ENCODE measurements at regions not wholly inside any gene's neighbourhood (a gene's known extent, or its start where the extent isn't known, plus 50 kb on each side); places are given as distances from the start of the nearest gene placed in this dataset.

DNA sequence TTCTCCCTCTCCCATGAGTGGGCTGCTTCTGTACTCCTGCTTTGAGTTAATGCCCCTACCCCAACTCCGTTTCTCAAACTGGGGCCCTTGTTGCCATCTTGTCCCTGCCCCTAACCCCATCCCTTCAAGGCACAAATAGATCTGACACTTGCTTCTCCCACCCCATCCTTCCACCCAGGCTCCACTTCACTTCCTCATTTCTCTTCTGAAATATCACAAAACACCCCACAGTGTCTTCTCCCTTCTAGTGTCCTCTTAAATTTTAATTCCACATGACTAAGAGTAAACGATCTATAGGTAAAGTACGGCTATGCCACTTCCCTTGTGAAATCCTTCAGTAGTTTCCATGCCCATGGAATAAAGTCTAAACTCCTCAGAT lies 571.6 kb upstream of the NOX3 start:
- DNase-seq (ENCODE audit: low read depth, low spot score), result no peak
- no peak overlapping the region for H3K4me3 ChIP-seq (ENCODE audit: low read length)

DNA sequence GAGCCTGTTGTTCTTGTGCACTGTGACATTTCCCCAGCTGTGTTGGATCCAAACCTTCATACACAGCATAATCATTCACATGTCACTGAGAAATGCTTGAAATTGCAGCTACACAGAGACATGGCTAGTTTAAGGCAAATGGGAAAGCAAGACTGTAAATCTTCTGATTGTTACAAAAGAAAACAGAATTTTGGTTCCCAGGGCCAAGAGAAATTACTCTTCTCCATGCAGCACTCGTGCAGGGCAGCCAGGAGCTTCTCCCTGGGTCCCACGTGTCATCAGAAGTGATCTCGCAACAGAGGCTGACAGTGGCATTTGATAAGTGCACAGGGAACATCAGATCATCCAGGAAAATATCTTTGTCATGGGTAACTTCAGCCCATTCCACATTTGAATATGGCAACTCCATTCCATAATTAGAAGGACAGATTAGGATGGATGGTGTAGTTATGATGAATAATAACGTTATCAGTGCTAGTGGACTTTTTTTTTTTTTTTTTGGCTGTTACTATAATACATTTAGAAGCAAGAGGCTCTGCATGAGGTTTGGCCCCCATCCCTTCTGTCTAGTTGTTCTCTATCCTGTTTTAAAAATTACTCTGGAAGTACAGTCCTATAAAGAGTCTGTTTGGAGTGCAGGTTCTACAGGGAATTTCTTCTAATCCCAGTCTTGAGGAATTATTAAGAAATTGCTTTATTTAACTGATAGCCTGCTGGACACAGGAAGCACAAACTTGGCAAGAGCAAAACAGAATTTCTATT lies 571.0 kb upstream of the NOX3 start:
- DNase-seq (ENCODE audit: low read depth, low spot score), result no peak
- no peak overlapping the region for H3K4me3 ChIP-seq (ENCODE audit: low read length)

DNA sequence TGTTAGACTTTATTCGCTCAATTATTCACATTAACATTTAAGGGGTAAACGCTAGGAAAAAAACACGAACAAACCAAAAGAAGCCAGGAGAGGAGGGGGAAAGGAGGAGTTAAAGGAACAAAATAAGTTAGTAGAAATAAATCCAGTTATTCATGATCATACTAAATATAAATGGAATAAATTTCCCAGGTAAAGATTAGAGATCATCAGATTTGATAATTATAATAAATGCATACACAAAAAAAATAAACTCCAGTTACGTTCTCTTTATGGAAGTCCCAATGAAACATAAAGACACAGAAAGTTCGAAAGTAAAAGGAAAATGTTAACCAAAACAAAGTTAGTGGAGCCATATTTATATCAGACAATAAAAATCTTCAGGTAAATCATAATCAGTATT lies 568.7 kb upstream of the NOX3 start:
- H3K4me3 ChIP-seq (ENCODE audit: low read length), result no peak overlapping the region
- no peak for DNase-seq (ENCODE audit: low read depth, low spot score)

DNA sequence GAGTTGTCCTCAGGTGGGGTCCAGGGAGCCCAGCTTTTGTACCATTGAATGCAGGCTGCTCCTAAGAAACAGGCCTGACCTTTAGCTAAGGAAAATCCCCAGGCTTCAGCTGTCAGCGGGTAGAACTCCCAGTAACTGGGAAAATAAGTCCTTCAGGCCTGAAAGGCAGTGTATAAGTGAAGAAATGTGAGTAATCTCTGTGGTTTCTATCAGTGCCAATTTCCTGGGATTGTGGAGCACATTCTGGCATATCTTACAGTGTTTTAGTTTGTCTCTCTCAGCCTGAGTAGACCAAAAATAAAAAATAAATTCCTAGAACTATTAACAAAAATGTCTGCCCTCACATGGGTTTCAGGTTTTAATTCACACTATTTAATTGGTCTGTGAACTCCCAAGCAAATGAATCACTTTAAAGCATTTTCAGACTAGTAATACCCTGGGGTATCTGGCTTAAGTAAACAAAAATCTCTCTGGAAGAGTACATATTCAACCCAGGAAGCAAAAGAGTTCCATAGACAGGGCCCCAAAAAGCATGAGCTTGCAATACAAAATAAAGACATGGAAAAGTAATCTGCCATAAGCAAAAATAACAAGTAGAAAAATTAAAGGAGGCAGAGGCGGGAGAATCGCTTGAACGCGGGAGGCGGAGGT lies 566.2 kb upstream of the NOX3 start:
- no peak overlapping the region for H3K4me3 ChIP-seq (ENCODE audit: low read length)
- no peak for DNase-seq (ENCODE audit: low read depth, low spot score)

DNA sequence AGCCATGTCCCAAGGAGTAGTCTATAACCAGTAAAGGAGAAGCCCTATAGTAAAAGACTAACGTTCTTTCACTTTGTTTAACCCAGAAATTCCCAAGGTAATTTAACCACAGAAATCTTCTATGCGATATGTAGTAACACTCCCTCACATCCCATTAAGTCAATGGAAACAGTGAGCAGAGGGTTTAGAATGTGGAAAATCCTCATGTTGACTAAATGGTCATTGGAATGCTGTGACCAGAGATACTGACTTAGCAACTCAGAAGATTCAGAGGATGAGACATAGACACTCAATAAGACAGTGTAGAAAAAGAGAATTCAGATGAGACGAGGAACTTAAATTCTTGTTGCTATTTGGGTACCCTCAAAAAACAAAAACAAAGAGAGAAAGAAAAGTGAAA lies 562.2 kb upstream of the NOX3 start:
- DNase-seq (ENCODE audit: low read depth, low spot score), result no peak
- no peak overlapping the region for H3K4me3 ChIP-seq (ENCODE audit: low read length)

DNA sequence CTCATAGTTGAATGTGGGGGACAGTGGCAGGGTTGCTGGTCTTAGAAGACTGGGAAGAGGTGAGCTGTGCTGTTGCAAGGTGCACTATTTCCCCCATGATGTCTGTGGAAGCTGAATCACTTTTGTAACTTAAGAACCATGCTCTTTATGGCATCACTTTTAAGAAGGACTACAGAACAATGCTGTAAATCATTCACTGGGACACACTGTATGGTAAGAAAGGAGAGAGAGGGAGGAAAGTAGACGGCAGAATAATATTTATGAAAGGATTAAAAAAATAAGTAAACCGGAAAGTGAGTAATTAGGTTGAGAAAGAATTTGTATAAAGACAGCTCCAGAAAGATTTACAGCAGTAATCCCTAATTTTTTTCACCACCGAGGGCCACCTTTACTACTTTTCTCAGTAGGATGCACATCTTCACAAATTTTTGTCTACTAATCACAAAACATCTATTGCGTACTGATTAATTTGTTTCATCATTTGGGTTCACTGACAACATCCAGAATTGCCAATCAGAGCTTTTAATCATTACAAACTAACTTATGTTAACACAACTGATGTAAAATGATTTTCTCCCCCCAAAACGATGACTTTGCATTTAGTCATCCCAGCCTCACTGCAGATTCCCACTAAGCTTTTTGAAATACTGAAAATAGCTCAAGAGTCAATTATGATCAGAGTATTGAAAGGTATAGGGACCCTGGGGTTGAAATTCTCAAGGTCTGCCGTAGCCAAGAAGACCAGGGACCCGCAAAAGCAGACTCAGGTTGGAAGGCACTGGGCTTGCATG lies 560.7 kb upstream of the NOX3 start:
- DNase-seq (ENCODE audit: low read depth, low spot score), result no peak

DNA sequence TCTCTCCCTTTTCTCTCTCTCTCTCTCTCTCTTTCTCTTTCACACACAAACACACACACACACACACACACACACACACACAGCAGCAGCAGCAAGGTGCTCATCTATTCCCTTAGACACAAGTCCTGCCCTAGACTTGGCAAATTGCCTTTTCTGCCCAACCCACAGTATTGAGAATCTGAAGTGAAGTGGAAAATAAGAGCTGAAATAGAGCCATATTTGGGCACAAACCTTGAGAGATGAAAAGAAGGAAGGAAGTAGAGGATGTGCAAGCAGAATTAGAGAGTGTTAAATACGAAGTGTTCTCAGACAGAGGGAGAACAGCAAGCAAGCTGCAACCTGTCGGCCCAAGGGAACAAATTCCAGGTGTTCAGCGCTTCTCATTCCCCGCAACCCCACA lies 557.5 kb upstream of the NOX3 start:
- no peak overlapping the region for H3K4me3 ChIP-seq (ENCODE audit: low read length)
- DNase-seq (ENCODE audit: low read depth, low spot score), result no peak

More for the DNA sequence above, 560.7 kb upstream of the NOX3 start:
- H3K4me3 ChIP-seq (ENCODE audit: low read length), result no peak overlapping the region

DNA sequence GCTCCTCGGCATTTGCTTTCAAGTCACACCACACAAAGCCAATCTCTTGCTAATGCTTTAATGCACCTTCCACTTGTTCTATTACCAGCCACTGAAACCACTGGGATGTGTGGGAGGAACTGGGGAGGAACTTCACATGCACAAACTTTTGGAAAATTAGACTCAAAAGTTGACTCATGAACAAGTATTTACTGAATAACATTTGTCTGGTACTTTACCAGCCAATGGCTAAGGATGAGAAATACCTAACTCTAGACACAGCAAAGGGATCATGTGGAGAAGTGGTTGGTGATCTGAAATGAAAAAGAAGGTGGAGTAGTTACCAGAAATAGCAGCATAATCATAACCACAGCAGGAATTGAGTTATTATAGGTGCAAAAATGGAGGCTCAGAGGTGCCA lies 554.0 kb upstream of the NOX3 start:
- H3K4me3 ChIP-seq (ENCODE audit: low read length), result no peak overlapping the region
- no peak for DNase-seq (ENCODE audit: low read depth, low spot score)

DNA sequence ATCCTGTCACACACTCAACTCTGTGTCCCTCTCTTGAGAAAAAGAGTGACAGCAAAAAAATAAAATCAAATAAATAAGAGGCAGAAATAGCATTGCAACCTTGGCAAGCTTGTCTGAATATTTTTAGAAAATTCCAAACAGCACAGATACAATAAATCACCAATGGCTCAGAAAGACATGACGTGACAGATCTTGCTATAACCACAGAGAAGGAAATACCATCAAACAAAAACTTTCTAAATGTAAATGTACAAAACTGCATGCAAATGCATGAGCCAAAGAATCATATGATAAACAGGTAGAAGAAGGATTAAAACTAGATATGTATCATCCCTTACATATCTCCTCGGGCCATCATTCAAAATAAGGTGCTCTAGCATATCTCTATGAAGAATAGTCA lies 549.2 kb upstream of the NOX3 start:
- DNase-seq (ENCODE audit: low read depth, low spot score), result no peak
- H3K4me3 ChIP-seq (ENCODE audit: low read length), result no peak overlapping the region

DNA sequence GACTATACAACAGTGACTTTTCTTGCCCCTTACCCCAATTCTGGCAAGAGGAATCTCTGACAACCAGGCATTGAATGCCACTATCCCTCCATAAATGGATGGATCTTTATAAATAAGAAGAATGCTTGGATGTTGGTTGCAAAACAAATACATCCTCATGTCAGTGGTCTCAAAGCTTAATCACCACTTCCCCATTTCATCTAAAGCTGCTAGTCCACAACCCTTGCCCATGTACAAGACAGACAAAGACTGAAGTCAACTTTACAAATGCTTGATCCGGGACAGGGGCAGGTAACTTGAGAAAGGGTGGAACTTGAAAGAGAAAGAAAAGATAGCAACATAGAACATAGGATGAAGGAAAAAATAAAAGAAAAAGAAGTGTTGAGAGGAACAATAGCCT lies 540.5 kb upstream of the NOX3 start:
- DNase-seq (ENCODE audit: low read depth, low spot score), result no peak
- H3K4me3 ChIP-seq (ENCODE audit: low read length), result no peak overlapping the region

DNA sequence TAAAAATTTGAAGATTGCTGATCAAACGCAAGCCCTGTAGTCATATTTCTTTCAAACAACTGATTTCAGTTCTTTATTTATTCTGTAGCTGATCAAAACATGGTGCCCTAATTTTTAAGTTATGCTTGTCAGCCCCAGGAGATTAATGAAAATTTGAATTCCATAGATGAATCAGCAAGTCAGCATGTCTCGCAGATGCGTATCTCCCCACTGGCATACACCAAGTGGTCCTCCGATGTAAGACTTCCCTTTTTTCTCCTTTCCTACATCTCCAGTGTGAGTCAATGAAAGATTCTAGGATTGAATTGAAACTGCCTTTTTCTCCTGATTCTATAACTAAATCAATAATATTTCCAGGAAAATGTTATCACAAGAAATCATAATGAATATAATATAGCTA lies 539.6 kb upstream of the NOX3 start:
- no peak for DNase-seq (ENCODE audit: low read depth, low spot score)
- no peak overlapping the region for H3K4me3 ChIP-seq (ENCODE audit: low read length)

DNA sequence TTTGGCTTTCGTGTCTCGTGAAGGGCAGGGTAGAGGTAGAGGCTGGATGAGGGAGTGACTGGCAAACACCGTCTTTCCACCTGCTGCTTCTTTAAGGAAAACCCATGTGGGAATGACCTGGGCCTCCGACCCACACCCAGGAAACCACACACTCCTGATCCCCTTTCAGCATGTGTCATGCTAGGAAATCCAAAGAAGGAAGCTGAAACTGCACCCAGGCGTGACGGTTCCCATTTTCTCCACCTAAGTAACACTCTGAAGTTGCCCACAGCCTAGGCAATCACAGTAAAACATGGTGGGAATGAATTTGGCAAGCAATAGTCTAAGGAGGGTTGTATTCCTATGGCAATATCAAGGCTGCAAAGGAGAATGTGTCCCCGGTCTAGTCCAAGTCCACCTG lies 538.4 kb upstream of the NOX3 start:
- DNase-seq (ENCODE audit: low read depth, low spot score), result no peak
- H3K4me3 ChIP-seq (ENCODE audit: low read length), result no peak overlapping the region

DNA sequence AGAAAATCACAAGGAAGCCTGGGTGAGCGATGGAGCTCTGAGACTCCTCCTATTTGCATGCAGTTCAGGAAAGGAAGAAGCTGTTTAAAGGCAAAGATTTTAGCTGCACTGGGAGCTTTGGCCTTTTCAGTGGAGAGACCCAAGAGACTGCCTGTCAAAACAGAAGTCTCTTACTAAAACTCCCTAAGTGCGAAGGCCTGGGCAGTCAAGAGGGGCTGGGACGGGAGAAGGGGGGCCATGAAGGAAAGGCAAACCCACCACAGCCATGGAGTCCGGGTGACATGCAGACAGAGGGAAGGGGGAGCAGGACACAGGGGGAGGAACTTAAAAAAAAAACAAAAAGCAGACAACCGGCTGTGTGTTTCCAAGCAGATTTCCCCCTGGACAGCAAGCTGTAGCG lies 537.6 kb upstream of the NOX3 start:
- H3K4me3 ChIP-seq (ENCODE audit: low read length), result no peak overlapping the region
- no peak for DNase-seq (ENCODE audit: low read depth, low spot score)

DNA sequence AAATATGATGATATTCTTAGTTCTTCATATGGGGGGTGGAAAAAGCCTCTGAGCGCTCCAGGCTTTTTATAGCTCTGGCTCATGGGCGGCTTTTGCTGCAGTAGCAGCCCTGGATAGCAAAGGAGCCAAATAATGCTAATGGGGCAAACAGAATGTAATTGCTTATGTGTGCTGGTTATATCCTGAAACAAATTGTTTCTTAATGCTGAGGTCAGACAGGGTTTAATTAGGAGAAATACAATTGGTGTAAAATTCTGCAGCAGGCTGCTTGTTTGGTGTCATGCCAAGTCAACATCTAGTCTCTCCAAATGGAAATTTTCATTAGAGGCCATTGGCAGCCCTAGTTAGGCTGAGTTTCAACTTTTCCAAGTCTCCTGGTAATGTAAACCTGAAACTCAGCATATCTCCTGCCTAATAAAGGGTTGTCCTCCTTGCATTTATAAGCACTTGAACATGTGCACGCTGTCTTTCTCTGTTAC lies 530.1 kb upstream of the NOX3 start:
- no peak overlapping the region for H3K4me3 ChIP-seq (ENCODE audit: low read length)
- DNase-seq (ENCODE audit: low read depth, low spot score), result no peak

DNA sequence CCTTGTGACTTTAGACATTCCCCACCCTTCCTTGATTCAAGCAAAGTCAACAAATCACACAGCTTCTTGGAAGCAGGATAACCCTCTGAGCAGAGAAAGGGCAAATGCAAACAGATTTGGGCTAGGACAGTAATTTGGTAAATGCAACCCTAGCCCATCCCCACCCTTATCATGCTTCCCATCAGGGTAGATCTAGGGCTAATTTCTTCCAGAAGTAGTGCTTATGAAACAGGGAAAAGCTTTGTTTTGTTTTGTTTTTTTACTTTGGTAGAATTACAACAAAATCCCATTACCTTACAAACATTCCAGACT lies 525.1 kb upstream of the NOX3 start:
- H3K4me3 ChIP-seq (ENCODE audit: low read length), result no peak overlapping the region
- DNase-seq (ENCODE audit: low read depth, low spot score), result no peak

DNA sequence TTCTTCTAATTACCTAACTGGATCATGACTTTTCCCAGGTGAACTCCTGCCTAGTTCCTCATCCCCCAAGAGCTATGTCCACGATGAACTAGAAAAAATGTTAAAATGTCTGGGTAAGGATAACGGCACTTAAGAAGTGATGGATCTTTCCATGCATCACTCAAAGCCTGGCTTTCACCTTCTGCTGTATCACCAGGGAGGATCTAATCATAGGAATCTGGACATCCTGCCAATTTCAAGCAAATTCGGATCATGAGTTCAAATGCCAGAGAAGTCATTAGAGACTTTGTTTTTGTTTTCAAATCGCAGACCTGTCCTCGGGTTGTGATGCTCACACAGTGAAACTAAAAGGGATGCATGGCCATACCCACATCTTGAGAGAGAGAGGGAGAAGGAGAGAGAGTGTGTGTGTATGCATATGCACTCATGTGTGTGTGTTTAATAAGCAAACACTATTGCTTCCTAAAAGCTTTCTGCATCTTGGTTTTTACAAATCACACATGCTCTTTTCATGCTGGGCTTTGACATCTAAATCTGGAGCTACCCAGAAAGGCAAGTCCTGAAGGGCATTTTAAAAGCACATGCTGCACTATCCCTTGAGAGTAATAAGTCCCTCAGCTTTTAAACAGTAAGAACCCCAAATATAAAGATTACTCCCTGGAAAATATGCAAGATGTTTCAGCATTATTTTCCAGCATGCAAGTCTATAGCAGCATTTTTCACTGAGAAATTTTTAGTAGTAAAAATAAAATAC lies 524.6 kb upstream of the NOX3 start:
- DNase-seq (ENCODE audit: low read depth, low spot score), result no peak
- H3K4me3 ChIP-seq (ENCODE audit: low read length), result no peak overlapping the region

DNA sequence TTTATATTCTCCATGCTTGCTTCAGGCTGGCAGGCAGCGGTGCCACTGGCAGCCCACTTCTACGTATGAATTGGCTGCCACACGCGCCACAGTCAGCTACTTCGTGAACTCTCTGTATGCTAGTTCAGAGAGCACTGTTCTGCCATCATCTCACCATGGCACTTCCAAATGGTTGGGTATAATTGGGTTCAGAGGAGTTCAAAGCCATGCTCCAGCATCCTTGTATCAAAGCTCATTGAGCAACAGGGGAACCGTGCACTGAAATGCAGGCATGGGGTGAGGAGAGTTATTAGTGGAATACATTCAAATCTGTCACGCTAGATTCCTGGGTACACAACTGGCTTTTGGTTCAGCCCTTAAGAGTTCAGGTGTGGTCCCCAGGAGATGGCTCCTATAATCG lies 519.9 kb upstream of the NOX3 start:
- no peak for DNase-seq (ENCODE audit: low read depth, low spot score)
- H3K4me3 ChIP-seq (ENCODE audit: low read length), result no peak overlapping the region

DNA sequence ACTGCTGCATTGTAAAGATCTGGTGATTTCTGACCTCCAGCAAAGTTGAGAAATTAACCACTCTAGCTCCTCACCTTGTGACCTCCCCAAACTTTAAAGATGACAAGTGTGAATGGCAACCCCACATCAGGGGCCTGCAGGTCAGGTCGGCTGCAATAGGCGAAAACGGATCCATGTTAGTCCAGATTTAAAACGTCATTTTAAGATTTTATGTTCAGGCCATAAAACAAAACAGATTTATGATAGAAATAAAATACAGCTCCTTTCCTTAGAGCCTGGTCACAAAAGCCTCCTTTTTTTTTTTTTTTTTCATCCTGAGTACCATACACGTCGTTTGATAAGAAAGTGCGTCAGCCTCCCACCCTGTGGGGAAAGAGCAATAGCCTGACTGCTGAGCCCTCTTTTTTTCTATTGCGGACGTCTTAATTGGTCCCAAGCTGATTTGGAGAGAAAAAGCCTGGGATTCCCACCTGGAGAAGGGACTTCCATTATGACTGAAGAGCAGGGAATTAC lies 519.2 kb upstream of the NOX3 start:
- H3K4me3 ChIP-seq (ENCODE audit: low read length), result no peak overlapping the region
- DNase-seq (ENCODE audit: low read depth, low spot score), result no peak

DNA sequence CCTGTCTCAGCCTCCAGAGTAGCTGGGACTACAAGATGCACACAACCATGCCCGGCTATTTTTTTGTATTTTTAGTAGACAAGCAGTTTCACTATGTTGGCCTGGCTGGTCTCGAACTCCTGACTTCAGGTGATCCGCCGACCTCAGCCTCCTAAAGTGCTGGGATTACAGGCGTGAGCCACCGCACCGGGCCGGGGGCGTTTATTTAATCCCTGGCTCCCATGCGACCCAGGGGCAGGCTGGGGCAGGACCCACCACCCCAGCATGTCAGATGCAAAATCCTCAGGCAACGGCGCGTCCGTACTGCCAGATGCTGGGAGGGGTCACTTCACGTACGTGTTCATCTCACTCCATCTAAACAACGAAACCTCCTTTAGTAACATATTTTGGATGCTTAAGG lies 518.7 kb upstream of the NOX3 start:
- no peak overlapping the region for H3K4me3 ChIP-seq (ENCODE audit: low read length)
- DNase-seq (ENCODE audit: low read depth, low spot score), result no peak

Measured in Jurkat, Clone E6-1 (cell line).